ENCODE measurements at regions not wholly inside any gene's neighbourhood (a gene's known extent, or its start where the extent isn't known, plus 50 kb on each side); places are given as distances from the start of the nearest gene placed in this dataset.

DNA sequence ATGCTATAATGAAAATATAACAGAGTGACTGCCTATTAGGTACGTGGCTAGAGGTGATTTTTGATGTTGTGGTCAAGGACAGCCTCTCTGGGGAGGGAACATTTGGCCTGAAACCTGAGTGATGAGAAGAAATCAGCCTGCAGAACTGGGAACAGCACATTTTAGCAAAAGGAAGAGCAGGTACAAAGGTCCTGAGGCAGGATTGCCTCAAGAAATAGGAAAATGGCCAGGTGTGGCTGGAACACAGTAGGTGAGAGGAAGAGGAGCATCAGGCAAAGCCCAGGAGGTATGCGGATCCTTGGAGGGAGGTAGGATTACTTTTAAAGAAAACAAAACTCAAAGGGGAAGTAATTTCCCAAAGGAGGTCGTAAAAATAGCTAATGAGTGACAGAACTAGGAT lies 582.9 kb downstream of the MED13L start:
- DNase-seq: no peak

- no peak for DNase-seq
Observed at GRCh38 chr12:115693970-115694369, 583.5 kb downstream of the MED13L start.

GRCh38 chr12:115691123-115691522 lies 586.4 kb downstream of the MED13L start:
- peak; percentile 68 for DNase-seq

- DNase-seq: no peak
Observed at GRCh38 chr12:115687094-115687493, 590.4 kb downstream of the MED13L start.

DNA sequence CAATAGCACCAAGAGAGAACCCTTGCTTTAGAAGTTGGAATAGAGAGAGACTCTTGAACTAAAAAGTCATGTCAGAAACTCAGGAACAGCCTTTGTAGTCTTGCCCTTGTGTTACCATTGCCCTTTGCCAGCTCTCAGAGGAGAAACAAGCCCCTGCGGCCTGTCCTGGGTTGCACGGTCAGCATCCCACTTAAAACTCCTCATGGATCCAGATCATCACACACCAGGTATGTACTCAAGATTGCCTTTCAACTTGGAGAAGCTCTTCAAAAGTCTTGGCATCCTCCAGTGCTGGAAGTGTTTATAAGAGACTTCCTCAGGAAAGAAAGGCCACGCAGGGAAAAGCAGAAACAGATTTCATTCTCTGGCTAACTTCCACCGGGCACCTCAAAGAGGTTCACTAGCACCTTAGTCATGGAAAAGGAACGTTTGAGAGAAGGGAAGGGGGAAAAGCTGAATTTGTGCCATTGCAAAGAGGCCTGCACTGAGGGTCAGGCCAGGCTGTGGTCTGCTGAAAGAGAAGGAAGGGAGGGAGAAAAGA lies 594.2 kb downstream of the MED13L start:
- no peak for DNase-seq

- no peak for DNase-seq
Observed at GRCh38 chr12:115680967-115681366, 596.5 kb downstream of the MED13L start.

DNA sequence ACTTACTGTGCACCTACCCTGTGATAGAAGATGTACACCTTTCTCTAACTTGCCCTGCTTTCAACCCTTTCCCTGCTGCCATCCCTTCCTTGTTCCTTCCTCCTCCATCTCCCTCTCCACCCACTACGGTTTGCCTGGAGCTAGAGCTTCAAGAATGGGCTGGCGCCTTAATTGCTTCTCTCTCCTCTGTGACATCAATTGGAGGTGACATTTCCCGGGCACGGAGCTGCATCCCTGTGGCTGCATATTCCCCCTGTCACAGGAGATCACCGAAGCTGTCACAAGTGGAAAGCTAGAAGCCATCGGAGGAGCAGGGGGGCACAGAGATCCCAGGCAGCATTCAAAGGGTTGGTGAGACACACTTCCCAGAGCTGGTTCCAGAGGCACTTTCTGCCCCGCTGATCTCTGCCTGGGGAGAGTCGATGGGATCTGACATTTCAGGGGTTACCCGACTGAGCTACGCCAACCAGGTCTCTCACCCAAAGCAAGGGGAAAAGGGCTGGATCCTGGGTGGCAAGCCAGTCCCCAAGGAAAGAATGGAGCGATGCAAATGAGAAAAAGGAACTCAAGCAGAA lies 604.9 kb downstream of the MED13L start:
- DNase-seq: no peak

DNA sequence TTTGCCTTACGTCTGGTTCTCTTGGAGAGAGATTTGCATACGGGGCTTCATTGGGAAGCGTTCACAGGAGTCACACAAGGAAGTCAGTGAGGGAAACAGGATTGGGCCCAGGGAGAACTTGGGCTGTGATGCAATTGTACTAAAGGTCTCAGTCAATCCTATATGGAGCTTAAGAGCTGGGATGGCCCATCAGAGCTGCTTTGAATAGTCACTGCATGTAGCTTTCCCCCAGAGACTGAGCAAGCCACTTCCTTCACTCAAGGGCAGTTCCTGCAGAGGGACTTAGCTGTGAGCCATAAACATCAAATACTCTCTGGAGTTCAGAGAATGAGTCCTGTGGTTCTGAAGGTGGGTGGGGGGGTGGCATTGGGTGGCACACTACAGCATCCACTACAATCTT lies 605.4 kb downstream of the MED13L start:
- DNase-seq: no peak

DNA sequence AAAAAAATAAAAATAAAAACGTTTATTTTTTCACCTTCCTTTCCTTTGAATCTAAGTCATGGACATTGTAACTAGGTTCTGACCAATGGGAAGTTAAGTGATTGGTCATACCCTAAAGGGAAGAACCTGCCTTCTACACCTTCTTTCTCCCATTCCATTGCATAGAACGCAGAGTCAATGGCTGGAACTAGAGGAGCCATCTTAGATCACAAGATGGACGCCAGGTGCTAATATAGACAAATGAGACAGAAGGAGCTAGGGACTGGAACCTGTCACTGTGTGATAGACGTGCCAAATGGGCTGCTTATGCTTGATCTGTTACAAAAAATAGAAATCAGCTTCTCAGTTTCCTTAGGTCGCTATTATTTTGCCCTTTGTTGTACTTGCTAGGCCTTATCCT lies 606.6 kb downstream of the MED13L start:
- no peak for DNase-seq

GRCh38 chr12:115667116-115667515 lies 610.4 kb downstream of the MED13L start:
- DNase-seq: no peak

- DNase-seq: no peak
Observed at GRCh38 chr12:115666168-115666567, 611.3 kb downstream of the MED13L start.

DNA sequence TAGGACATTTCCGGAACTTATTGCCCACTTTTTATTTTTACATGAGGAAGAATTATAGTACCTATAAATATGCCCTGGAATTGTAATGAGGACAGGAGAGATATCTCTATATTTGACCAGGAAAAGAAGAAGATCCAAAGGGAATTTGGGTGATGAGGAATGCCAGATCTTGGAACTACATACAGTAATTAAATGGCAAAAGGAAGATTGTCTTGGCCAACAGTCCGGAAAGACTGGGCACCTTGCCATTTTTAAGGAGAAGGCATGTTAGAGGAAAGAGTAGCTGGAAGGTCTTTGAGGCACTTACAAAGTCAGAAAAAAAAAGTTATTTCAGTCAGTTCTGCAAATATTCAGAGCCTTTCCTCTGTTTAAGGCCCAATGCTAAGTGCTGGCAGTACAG lies 616.4 kb downstream of the MED13L start:
- DNase-seq: no peak

GRCh38 chr12:115660211-115660805 lies 617.2 kb downstream of the MED13L start:
- no peak for DNase-seq

DNA sequence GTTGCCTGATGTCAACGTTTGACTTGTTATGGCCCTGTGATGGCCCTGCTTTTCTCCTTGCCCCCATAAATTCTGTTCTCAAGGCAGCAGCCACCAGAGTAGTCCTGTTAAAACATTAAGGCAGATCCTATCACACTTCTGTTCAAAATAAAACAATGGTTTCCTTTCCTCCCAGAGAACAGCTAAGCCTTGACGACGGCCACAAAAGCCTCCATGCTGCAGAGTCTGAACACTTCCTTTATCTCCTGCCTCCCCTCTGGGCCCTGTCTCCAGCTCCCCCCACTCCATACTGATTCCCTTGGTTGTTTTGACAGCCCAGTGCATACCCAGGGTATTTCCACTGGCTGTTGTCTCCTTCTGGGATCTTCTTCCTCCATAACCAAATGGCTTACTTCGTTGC lies 618.1 kb downstream of the MED13L start:
- no peak for DNase-seq

- no peak for DNase-seq
Observed at GRCh38 chr12:115657081-115658013, 620.1 kb downstream of the MED13L start.

DNA sequence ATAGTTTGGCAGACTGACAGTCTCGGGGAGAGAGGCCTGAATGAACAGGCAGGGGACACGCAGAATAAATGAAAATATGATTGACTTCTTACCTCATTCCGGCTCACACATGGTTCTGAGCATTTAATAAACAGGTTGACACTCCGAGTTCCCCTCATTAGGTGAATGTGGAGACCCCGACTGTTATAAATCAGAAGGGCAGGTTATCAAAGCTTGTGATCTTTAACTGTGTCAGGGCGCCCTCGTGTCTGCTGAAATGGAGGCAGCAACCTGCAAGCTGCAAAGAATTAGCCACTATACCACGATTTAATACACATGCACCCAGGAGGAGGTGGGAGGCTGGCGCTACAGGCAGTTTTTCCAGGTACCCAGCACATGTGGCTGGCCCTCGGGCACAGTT lies 627.5 kb downstream of the MED13L start:
- DNase-seq: no peak

- no peak for DNase-seq
Observed at GRCh38 chr12:115648463-115648862, 629.0 kb downstream of the MED13L start.

DNA sequence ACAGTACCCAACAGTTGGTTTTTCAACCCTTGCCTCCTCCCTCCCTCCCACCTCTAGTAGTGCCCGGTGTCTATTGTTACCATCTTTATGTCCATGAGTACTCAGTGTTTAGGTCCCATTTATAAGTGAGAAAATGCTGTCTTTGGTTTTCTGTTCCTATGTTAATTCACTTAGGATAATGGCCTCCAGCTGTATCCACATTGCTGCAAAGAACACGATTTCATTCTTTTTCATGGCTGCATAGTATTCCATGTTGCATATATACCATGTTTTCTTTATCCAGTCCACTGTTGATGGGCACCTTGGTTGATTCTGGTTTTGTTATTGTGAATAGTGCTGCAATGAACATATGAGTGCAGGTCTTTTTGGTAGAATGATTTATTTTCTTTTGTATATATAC lies 631.3 kb downstream of the MED13L start:
- no peak for DNase-seq

DNA sequence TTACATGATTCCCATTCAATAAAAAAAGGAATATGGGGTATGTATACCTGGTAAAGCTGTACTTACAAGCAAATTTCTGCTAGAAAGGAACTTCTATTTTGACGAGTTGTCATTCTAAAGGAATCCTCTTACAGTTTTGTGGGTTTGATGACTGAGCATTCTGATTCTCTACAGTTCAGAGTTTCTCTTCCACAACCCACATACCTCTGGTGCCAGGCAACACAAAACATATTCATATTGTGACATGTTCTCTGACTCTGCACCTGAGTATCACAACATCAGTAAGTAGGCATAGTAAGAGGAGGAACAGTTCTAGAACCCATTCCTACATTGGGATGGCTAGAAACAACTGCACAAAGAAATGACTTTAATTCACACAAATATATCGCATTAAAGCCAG lies 636.6 kb downstream of the MED13L start:
- DNase-seq: no peak

DNA sequence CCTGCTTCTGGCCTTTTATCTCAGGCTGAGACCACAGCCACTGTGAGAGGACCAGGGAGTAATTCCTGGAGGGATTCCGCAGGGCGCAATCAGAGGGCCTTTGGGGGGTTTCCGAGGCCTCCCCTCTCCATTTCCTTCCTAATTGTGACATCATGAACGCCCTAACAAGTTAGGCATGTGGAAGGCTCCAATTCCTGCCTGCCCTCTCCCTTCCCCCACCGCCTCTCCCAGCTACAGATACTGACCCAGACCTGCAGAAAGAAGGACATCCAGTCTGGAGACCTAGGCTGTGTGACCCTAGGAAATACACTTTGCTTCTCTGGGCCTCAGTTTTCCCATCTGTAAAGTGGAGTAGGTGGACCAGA lies 637.9 kb downstream of the MED13L start:
- DNase-seq: no peak

- DNase-seq: no peak
Observed at GRCh38 chr12:115638733-115639647, 638.5 kb downstream of the MED13L start.

DNA sequence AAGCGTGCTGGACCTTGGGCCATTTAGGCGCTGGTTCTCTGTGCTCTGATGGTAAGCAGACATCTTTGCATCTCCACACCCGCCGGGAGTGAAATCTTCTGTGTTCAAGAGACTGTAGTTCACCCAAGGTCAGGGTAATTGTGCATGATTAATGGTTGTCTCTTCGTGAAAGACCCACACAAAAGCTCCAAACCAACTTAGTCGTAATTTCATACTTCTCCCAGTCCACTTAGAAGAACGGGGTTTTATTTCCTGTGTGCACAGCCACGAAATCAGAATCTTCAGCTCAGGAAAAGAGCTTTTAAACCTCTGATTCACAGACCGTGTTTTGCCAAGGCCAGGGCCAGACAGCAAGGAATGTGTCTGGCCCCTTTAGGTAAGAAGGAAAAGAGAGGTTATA lies 640.9 kb downstream of the MED13L start:
- DNase-seq: no peak

DNA sequence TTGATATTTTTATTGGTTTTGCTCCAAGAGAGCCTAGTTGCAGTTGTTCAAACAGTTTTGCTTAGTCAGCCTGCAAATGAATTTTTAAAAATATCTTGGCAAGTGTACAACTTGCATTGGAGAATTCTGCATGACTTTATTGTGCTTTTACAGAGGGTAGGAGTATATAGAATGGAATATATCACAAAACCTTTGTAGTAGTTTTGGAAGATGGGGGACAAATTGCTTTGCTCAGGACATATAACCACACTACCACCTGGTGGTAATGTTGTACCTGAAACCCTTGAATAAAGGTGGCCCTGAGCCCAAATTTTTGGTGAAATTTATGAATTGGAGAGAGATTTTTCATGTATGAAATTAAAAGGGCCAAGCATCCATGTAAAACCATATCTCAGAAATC lies 645.2 kb downstream of the MED13L start:
- peak; percentile 4 for DNase-seq

All from NCI-H2029 (cell line).